Fibroblast of upper back skin (primary cell): ENCODE measurements at regions not wholly inside any gene's neighbourhood (a gene's known extent, or its start where the extent isn't known, plus 50 kb on each side); places are given as distances from the start of the nearest gene placed in this dataset.

Experiments
- DNase-seq: peaks from one replicate; pipeline ENCODE4 v3.0.0-alpha.2; 2013

GRCh38 chr16:59188029-59188428 is 453.9 kb upstream of the GOT2 start:
- no peak for DNase-seq

- no peak for DNase-seq
Measured at GRCh38 chr16:59181821-59182420, 447.8 kb upstream of the GOT2 start.

- DNase-seq = no peak
Measured at GRCh38 chr16:59180083-59180476, 446.0 kb upstream of the GOT2 start.

- DNase-seq = no peak
Measured at GRCh38 chr16:59179446-59180082, 445.4 kb upstream of the GOT2 start.

GRCh38 chr16:59173408-59173831 is 439.3 kb upstream of the GOT2 start:
- DNase-seq = no peak

GRCh38 chr16:59170099-59170712 is 436.1 kb upstream of the GOT2 start:
- no peak for DNase-seq

- DNase-seq = no peak
Measured at GRCh38 chr16:59169168-59169567, 435.1 kb upstream of the GOT2 start.

GRCh38 chr16:59168461-59169114 is 434.5 kb upstream of the GOT2 start:
- DNase-seq = no peak

- peak; percentile 16 for DNase-seq
Measured at GRCh38 chr16:59164461-59164860, 430.3 kb upstream of the GOT2 start.

GRCh38 chr16:59163371-59164055 is 429.4 kb upstream of the GOT2 start:
- no peak for DNase-seq

GRCh38 chr16:59161679-59162078 is 427.6 kb upstream of the GOT2 start:
- DNase-seq = no peak

GRCh38 chr16:59154295-59154694 is 420.2 kb upstream of the GOT2 start:
- no peak for DNase-seq

- DNase-seq = peak; percentile 50
Measured at GRCh38 chr16:59148769-59149155, 414.6 kb upstream of the GOT2 start.

GRCh38 chr16:59148056-59148768 is 414.1 kb upstream of the GOT2 start:
- DNase-seq = peak; percentile 56

GRCh38 chr16:59146140-59146539 is 412.0 kb upstream of the GOT2 start:
- DNase-seq = no peak

GRCh38 chr16:59144841-59145240 is 410.7 kb upstream of the GOT2 start:
- no peak for DNase-seq

GRCh38 chr16:59144326-59144725 is 410.2 kb upstream of the GOT2 start:
- DNase-seq = no peak

- DNase-seq = no peak
Measured at GRCh38 chr16:59126486-59126885, 392.4 kb upstream of the GOT2 start.

- no peak for DNase-seq
Measured at GRCh38 chr16:59124056-59124455, 389.9 kb upstream of the GOT2 start.

- DNase-seq = no peak
Measured at GRCh38 chr16:59123479-59123878, 389.4 kb upstream of the GOT2 start.

GRCh38 chr16:59122262-59122537 is 388.1 kb upstream of the GOT2 start:
- no peak for DNase-seq

- DNase-seq = peak; percentile 23
Measured at GRCh38 chr16:59121411-59122261, 387.5 kb upstream of the GOT2 start.
